ENCODE measurements at regions not wholly inside any gene's neighbourhood (a gene's known extent, or its start where the extent isn't known, plus 50 kb on each side); places are given as distances from the start of the nearest gene placed in this dataset.

DNA sequence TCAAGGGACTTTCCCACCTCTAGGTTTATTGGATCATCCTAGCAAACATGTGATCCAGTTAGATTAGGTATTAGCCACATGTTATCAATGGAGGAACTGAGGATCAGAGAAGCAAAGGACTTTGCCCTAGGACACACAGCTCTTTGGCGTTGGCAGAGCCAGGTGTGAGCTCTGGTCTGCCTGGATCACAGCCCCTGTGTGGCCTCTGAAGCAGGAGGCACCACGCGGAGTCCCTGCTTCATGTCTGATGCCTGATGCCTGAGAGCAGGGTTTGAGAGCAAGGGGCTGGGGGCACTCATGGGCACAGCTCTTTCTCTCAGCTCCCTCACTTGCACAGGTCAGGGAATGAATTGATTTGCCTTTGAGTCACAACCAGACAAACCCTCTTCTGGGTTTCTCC, 64.7 kb upstream of the CTBP2 start:
- H3K36me3 ChIP-seq (ENCODE audit: low read depth): no peaks in the 10 kb centered on the region
- no peak overlapping the region for H3K4me2 ChIP-seq (ENCODE audit: unreplicated experiment)
- no peaks in the 10 kb centered on the region for H3K4me1 ChIP-seq (ENCODE audit: insufficient read depth)
- H3K4me3 ChIP-seq: no peak overlapping the region
- in situ Hi-C loops (cut with MboI): no loop called here
- H3K9me3 ChIP-seq (ENCODE audit: low read depth): no peaks in the 10 kb centered on the region
- no peaks in the 10 kb centered on the region for H4K20me1 ChIP-seq (ENCODE audit: insufficient read depth)
- H3F3A ChIP-seq (ENCODE audit: insufficient read depth): no peaks in the 10 kb centered on the region
- H3K9ac ChIP-seq: no peak overlapping the region
- H2AFZ ChIP-seq: no peak overlapping the region
- H3K27ac ChIP-seq: no peak overlapping the region
- 52 to 61% methylated on average over 3 of the region's 3 CpGs for WGBS, 2 experiments (ENCODE audit: low coverage in 1 of 2, low lambda C conversion rate in 2 of 2, missing lambda C conversion rate in 2 of 2)
- H3K79me2 ChIP-seq (ENCODE audit: insufficient read depth): no peaks in the 10 kb centered on the region
- TF ChIP-seq EZH2phosphoT487 (IDR thresholded peaks at IDR 0.05; ENCODE audit: insufficient read depth, low read depth) (no peak), EZH2 (IDR thresholded peaks at IDR 0.05; ENCODE audit: insufficient read depth, poor library complexity, severe bottlenecking) (no peak)
- no peaks in the 10 kb centered on the region for H3K9me2 ChIP-seq (ENCODE audit: insufficient read depth)
- no peaks in the 10 kb centered on the region; the same call in 1 of the 2 replicates for H3K27me3 ChIP-seq (replicated peaks; ENCODE audit: insufficient read depth)
- DNase-seq: no peak

DNA sequence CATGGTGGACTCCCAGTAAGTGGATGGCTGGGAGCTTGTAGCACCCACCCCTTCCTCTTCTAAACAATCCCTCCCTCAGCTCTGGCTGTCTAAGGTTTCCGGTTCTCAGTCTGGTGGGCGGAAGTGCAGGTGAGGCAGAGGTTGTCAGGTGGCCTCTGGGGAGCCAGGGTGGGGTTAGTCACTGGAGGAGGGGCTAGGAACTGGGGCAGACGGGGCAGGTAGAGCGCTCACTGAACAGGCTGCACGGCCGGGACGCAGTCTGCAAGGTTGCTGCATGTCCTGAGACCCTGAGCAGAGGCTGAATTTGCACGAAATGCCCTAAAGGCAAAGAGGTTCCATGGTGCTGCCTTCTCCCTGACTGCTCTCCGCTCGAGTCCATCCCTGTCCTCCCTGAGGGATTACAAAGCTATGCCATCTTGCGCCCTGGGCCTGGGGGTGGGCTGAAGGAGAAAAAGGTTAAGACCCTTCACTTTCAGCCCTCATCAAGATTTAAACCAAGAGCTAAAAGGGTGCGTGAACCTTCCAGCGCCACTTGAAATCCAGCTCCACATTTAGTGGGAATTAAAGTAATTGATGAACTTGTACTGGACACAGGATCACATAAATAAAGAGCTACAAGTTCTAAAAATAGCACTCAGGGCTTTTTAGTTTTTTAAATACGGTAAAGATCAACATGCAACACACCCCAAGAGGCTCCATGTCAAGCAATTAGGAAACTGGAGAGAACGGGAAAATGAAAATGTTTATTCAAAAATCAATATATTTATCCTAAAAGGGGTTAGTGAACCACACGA, 62.3 kb upstream of the CTBP2 start:
- Histone ChIP-seq H3K36me3 (ENCODE audit: low read depth) (no peaks in the 10 kb centered on the region), H3K9me3 (ENCODE audit: low read depth) (no peaks in the 10 kb centered on the region), H3K4me1 (ENCODE audit: insufficient read depth) (0 out of 2 replicates have a peak, but pooled peaks cover 2% of the 10 kb centered on the region), H3K79me2 (ENCODE audit: insufficient read depth) (no peaks in the 10 kb centered on the region), H3K4me3 (no peak overlapping the region), H3K9ac (no peak overlapping the region), H2AFZ (no peak overlapping the region), H3K27ac (no peak overlapping the region), H3F3A (ENCODE audit: insufficient read depth) (no peaks in the 10 kb centered on the region), H3K4me2 (ENCODE audit: unreplicated experiment) (no peak overlapping the region), H4K20me1 (ENCODE audit: insufficient read depth) (no peaks in the 10 kb centered on the region), H3K27me3 (replicated peaks; ENCODE audit: insufficient read depth) (peaks cover 6% of the 10 kb centered on the region), H3K9me2 (ENCODE audit: insufficient read depth) (no peaks in the 10 kb centered on the region)
- TF ChIP-seq EZH2 (IDR thresholded peaks at IDR 0.05; ENCODE audit: insufficient read depth, poor library complexity, severe bottlenecking): no peak
- no peak for TF ChIP-seq EZH2phosphoT487 (IDR thresholded peaks at IDR 0.05; ENCODE audit: insufficient read depth, low read depth)
- no peak for DNase-seq
- in situ Hi-C loops (cut with MboI): no loop called here
- WGBS, 2 experiments (ENCODE audit: low coverage in 1 of 2, low lambda C conversion rate in 2 of 2, missing lambda C conversion rate in 2 of 2): 59 to 61% methylated on average over 15 to 16 of the region's 16 CpGs

DNA sequence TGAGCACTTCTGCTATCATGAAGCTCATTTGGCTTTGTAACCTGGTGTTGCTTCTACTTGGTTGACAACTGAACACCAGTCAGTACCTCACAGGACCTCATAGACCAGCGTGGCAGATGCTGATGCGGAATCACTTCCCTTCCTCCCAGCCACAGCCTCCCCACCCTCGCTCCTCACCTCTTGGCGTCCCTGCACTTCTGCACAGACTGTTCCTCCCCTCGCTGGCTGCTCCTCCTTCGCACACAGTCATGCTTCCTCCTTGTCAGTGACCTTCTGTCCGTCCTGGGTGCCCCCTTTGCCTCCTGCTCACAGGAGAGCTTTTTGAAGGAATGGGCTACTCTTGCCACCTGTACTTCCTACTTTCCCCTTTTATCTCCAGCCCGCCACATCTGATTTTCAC, 61.4 kb upstream of the CTBP2 start:
- WGBS, 2 experiments (ENCODE audit: low coverage in 1 of 2, low lambda C conversion rate in 2 of 2, missing lambda C conversion rate in 2 of 2): 58% methylated on average over 8 of the region's 8 CpGs
- Histone ChIP-seq H3K79me2 (ENCODE audit: insufficient read depth) (no peaks in the 10 kb centered on the region), H3K9me3 (ENCODE audit: low read depth) (no peaks in the 10 kb centered on the region), H3K4me1 (ENCODE audit: insufficient read depth) (0 out of 2 replicates have a peak, but pooled peaks cover 4% of the 10 kb centered on the region), H3K27me3 (replicated peaks; ENCODE audit: insufficient read depth) (peaks cover 6% of the 10 kb centered on the region), H3K36me3 (ENCODE audit: low read depth) (no peaks in the 10 kb centered on the region), H3K4me2 (ENCODE audit: unreplicated experiment) (no peak overlapping the region), H3K27ac (no peak overlapping the region), H3F3A (ENCODE audit: insufficient read depth) (no peaks in the 10 kb centered on the region), H2AFZ (no peak overlapping the region), H3K4me3 (no peak overlapping the region), H4K20me1 (ENCODE audit: insufficient read depth) (no peaks in the 10 kb centered on the region), H3K9me2 (ENCODE audit: insufficient read depth) (no peaks in the 10 kb centered on the region), H3K9ac (no peak overlapping the region)
- no peak for DNase-seq
- in situ Hi-C loops (cut with MboI): no loop called here
- no peak for TF ChIP-seq EZH2phosphoT487 (IDR thresholded peaks at IDR 0.05; ENCODE audit: insufficient read depth, low read depth)
- no peak for TF ChIP-seq EZH2 (IDR thresholded peaks at IDR 0.05; ENCODE audit: insufficient read depth, poor library complexity, severe bottlenecking)

DNA sequence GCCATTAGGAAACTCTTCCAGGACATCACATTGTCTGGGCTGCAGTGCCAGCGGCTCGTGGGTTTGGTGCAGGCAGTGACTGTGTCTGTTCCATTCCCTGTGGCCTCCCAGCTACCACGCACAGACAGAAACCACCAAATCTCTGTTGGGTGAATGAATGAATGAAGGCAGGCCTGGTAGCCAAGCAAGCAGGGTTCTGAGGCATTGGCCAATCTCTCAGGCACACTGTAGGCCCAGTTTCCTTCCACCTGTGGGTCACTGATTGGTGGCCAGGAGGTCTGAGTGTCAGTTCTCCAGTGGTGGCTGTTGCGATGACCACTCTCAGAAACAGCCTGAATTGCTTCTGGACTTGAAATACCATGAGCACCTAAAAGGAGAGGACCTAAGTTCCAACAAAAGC, 59.4 kb upstream of the CTBP2 start:
- DNase-seq: no peak
- no peaks in the 10 kb centered on the region for H3K9me2 ChIP-seq (ENCODE audit: insufficient read depth)
- H3K4me2 ChIP-seq (ENCODE audit: unreplicated experiment): no peak overlapping the region
- H2AFZ ChIP-seq: no peak overlapping the region
- 46 to 59% methylated on average over 4 of the region's 4 CpGs for WGBS, 2 experiments (ENCODE audit: low coverage in 1 of 2, low lambda C conversion rate in 2 of 2, missing lambda C conversion rate in 2 of 2)
- peaks cover 10% of the 10 kb centered on the region for H3K27me3 ChIP-seq (replicated peaks; ENCODE audit: insufficient read depth)
- no peaks in the 10 kb centered on the region for H4K20me1 ChIP-seq (ENCODE audit: insufficient read depth)
- no peak overlapping the region for H3K27ac ChIP-seq
- H3K4me1 ChIP-seq (ENCODE audit: insufficient read depth): 0 out of 2 replicates have a peak, but pooled peaks cover 4% of the 10 kb centered on the region
- H3K9me3 ChIP-seq (ENCODE audit: low read depth): no peaks in the 10 kb centered on the region
- TF ChIP-seq EZH2 (IDR thresholded peaks at IDR 0.05; ENCODE audit: insufficient read depth, poor library complexity, severe bottlenecking) (no peak), EZH2phosphoT487 (IDR thresholded peaks at IDR 0.05; ENCODE audit: insufficient read depth, low read depth) (no peak)
- H3K9ac ChIP-seq: no peak overlapping the region
- H3F3A ChIP-seq (ENCODE audit: insufficient read depth): no peaks in the 10 kb centered on the region
- H3K4me3 ChIP-seq: no peak overlapping the region
- in situ Hi-C loops (cut with MboI): no loop called here
- no peaks in the 10 kb centered on the region for H3K36me3 ChIP-seq (ENCODE audit: low read depth)
- no peaks in the 10 kb centered on the region for H3K79me2 ChIP-seq (ENCODE audit: insufficient read depth)
